Astrocyte of the cerebellum (primary cell): ENCODE measurements at regions not wholly inside any gene's neighbourhood (a gene's known extent, or its start where the extent isn't known, plus 50 kb on each side); places are given as distances from the start of the nearest gene placed in this dataset.

Source experiments
- DNase-seq: peaks from one replicate; pipeline ENCODE4 v3.0.0-alpha.2; 2011; ENCODE audit warnings: low read depth
- H3K4me3 ChIP-seq: 2 replicates; pipeline ENCODE4 v1.5.1; 2011; ENCODE audit warnings: mild to moderate bottlenecking, low read depth, low read length, moderate library complexity
- CTCF ChIP-seq: IDR thresholded peaks from 2 replicates; pipeline ENCODE4 v1.5.1; 2012; ENCODE audit warnings: low read length, low read depth, moderate library complexity, mild to moderate bottlenecking; ENCODE audit errors: missing control alignments
- in situ Hi-C: cut with HindIII; loops from 2 replicates; pipeline ENCODE4 v1.10.0; 2017; ENCODE audit warnings: low sequenced_read_pairs

DNA sequence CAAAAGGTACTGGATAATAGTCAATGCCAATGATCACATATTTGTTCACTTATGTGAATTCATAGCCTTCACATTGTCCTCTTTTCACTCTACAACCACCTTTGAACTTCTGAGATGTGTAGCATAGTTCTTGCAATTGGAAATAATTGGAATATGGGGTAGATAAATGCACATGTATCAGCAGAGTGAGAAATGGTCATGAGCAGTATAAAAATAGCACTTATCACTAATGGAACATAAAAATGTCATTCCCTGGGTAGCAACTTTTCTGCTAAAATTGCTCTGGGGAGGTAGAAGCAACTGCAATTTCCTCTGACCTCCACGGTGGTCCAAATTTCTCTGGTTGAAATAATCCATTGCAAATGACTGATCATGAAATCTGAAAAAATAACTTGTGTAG lies 1785.7 kb upstream of the FLRT2 start:
- no peak for DNase-seq
- in situ Hi-C loops = no loop called here
- no peak for TF ChIP-seq CTCF
- no peak overlapping the region for H3K4me3 ChIP-seq

DNA sequence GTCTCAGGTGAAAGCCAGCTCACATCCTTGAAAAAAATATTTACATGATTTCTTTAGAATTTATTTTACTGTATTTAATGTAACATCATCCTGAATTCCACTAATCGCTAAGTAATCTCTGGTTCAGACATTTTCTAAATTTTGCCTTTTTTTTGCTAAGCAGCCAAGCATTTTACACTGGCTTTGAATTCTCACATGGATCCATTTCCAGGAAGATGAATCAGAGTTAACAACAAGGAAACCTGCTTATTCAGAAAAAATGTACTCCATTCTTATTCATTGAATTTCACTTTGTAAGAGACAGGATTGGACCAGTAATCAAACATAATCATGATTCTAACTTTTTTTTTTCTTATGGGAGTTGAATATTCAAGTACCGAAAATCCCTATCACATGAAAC lies 1785.1 kb upstream of the FLRT2 start:
- TF ChIP-seq CTCF = no peak
- no peak overlapping the region for H3K4me3 ChIP-seq
- in situ Hi-C loops = no loop called here
- no peak for DNase-seq

- no peak for DNase-seq
- no peak for TF ChIP-seq CTCF
- H3K4me3 ChIP-seq = no peak overlapping the region
- in situ Hi-C loops = no loop called here
These were observed 1783.6 kb upstream of the FLRT2 start for GRCh38 chr14:83746336-83746735.

DNA sequence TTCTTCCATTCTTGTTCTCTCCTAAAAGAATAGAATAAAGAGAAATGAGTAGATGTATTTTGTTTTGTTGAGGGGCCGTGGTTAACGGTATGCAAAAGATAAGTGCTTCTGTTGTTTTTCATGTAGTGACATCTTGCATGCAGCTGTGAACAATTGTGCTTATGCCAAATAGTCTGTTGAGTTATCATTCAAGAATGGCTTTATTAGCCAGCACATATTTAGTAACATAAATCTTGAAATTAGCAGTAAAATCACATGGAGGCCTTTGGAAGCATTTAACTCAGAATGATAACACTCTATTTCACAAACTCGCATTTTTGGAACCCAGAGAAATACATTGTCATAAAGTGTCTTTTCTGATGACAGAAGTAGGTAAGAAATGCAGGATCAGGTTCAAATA lies 1772.0 kb upstream of the FLRT2 start:
- no peak for TF ChIP-seq CTCF
- H3K4me3 ChIP-seq = no peak overlapping the region
- in situ Hi-C loops = no loop called here
- no peak for DNase-seq

GRCh38 chr14:83764656-83765599 lies 1765.0 kb upstream of the FLRT2 start:
- in situ Hi-C loops = no loop called here
- no peak overlapping the region for H3K4me3 ChIP-seq
- DNase-seq = no peak
- TF ChIP-seq CTCF = no peak

DNA sequence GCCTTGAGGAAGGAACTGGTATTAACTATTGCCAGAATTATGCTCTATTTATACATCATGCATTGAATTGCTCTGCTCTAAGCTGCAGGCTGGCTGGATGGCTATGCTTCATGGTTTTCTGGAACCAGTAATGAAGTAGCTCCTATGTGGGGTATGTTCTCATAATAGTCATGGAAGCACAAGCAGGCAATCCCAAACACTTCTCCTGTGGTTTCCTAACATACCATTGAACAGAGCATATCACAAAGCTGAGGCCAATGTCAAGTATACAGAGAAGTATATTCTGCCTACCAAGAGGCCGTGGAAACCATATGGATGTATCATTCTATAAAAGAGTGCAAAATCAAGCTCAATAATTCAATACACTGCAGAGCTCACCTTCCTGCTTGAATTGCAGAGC lies 1752.4 kb upstream of the FLRT2 start:
- in situ Hi-C loops = no loop called here
- TF ChIP-seq CTCF = no peak

More for the DNA sequence above, 1752.4 kb upstream of the FLRT2 start:
- no peak for DNase-seq
- H3K4me3 ChIP-seq = no peak overlapping the region
